Fibroblast of upper back skin (primary cell): ENCODE measurements at regions not wholly inside any gene's neighbourhood (a gene's known extent, or its start where the extent isn't known, plus 50 kb on each side); places are given as distances from the start of the nearest gene placed in this dataset.
"Not testable (repeated sequence)": the region's sequence is repeated elsewhere in the genome, so short reads cannot be mapped to it uniquely, and the experiment has no call there.

Experiments
- DNase-seq: peaks from one replicate; pipeline ENCODE4 v3.0.0-alpha.2; 2013

- no peak for DNase-seq
Measured at GRCh38 chr6:167470836-167471547, 146.1 kb downstream of the TTLL2 start.

- no peak for DNase-seq
Measured at GRCh38 chr6:167471548-167471930, 146.7 kb downstream of the TTLL2 start.

DNA sequence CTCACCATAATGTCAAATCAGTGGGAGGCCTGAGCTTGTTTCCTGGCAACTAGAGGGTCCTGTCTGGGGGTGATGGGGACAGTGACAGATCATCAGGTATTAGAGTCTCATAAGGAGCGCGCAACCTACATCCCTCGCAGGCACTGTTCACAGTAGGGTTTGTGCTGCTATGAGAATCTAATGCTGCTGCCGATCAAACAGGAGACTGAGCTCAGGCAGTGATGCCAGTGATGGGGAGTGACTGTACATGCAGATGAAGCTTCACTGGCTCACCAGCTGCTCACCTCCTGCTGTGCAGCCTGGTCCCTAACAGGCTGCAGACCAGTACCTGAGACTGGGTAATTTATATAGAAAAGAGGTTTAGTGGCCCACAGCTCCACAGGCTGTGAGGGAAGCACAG is 147.3 kb downstream of the TTLL2 start:
- no peak for DNase-seq

DNA sequence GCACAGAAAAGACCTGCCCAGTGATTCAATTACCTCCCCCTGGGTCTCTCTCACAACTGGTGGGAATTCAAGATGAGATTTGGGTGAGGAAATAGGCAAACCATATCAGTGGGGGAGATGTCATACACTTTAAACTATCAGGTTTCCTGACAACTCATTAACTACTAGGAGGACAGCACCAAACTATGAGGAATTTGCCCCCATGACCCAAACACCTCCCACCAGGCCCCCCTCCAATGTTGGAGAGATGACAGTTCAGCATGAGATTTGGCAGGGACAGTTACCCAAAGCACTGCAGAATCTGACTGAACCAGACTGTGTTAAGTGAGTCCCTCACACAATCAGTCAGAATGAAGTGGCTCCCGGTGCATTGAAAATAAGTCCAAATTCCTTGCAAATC is 148.0 kb downstream of the TTLL2 start:
- no peak for DNase-seq

GRCh38 chr6:167474171-167474570 is 149.3 kb downstream of the TTLL2 start:
- no peak for DNase-seq

DNA sequence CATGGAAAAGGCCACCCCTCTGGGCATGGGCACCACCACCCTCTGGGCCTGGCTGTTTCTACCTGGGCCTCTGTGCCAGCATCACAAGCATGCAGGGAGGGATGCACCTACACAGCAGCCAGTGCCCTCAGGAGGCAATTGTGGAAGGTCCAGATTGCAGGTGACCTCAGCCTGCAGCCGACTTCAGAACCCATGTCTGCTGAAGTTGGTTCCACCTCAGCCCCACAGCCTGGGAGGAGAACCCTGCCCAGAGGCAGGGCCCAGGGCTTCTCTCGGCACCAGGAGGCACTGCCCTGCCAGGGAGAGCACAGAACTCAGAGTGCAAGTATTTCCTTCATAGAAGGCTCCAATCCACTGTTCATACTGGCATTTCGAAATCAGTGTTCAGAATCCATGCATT is 149.8 kb downstream of the TTLL2 start:
- DNase-seq = no peak

DNA sequence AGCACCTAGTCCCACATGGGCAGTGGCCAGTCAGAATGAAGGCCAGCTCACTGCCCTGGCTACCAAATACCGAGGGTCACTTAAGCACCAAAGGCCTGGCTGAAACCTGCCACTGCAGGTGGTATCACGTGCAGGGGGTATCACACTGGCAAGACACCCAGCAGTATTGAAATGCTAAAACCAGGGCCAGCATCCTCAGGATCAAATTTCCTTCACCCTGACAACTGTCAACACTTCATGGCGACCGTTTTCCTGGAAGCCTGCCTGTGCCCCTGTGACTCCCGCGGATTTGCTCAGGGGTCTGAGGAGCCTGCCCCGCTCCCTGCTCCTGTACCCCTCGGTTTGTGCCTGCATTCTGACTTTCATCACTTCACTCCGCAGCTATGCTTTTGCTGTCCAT is 151.1 kb downstream of the TTLL2 start:
- no peak for DNase-seq

DNA sequence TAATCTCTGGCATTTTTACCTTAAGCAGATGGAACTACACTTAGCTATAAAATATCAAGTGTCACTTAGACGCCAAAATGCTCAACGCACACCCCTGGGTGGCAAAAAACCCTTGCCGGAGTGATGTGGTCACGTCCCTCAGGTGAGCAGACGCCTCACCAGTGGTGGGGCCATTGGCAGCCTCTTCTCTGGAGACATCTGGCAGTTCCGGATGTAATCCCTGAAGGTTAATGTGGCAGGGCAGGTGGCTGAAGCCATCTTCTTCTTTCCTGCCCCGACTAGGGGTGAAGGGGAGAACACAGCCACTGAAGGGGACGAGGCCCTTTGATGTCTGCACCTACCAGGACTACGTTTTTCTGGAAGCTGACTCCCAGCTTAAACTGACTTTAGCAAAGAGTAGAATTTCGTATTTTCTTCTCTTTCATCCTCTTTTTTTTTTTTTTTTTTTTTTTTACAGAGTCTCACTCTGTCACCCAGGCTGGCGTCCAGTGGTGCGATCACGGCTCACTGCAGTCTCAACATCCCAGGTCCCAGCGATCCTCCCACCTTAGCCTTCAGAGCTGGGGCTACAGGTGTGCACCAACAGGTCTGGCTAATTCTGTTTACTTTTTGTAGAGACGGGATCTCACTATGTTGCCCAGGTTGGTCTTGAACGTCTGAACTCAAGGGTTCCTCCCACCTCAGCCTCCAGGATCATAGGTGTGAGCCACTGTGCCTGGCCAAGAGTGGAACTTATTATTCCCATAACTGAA is 152.1 kb downstream of the TTLL2 start:
- DNase-seq = no peak

DNA sequence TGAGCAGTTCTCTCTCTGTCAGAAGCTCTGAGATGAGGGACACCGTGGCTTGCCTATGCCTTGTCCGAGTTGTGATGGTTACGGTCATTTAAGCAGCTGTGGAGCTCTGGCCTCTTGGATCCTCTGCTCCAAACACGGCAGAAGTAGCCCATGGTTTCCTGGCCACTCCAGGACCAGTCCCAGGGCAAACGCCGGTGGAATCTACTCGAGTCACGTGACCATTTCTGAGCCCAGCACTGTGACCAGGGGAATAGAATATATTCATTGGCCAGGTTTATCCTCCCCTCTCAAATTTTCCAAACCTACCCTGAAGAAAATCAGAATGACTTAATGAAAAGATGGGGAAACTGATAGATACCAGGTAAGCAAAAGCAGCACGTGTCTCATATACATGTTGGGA is 152.8 kb downstream of the TTLL2 start:
- no peak for DNase-seq

GRCh38 chr6:167479301-167479700 is 154.4 kb downstream of the TTLL2 start:
- DNase-seq = no peak

- no peak for DNase-seq
Measured at GRCh38 chr6:167479901-167480648, 155.2 kb downstream of the TTLL2 start.

DNA sequence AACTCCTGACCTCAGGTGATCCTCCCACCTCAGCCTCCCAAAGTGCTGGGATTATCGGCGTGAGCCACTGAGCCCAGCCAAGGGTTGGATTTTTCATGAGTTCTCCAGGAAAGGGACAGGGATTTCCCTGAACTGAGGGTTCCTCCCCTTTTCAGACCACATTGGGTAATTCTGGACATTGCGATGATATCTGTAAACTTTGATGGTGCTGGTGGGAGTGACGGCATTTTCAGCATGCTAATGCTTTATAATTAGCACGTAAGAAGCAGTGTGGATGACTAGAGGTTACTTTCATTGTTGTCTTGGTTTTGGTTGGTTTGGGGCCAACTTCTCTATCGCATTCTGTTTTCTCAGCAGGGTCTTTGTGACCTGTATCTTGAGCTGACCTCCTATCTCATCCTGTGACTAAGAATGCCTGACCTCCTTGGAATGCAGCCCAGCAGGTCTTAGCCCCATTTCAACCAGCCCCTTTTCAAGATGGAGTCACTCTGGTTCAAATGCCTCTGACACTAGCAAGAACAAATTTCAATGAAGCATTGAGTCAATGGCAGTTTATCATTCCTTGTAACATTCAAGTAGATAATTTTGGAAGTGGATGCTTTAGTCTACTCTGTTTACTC is 156.5 kb downstream of the TTLL2 start:
- no peak for DNase-seq

GRCh38 chr6:167482801-167483200 is 157.9 kb downstream of the TTLL2 start:
- DNase-seq = not testable (repeated sequence)

DNA sequence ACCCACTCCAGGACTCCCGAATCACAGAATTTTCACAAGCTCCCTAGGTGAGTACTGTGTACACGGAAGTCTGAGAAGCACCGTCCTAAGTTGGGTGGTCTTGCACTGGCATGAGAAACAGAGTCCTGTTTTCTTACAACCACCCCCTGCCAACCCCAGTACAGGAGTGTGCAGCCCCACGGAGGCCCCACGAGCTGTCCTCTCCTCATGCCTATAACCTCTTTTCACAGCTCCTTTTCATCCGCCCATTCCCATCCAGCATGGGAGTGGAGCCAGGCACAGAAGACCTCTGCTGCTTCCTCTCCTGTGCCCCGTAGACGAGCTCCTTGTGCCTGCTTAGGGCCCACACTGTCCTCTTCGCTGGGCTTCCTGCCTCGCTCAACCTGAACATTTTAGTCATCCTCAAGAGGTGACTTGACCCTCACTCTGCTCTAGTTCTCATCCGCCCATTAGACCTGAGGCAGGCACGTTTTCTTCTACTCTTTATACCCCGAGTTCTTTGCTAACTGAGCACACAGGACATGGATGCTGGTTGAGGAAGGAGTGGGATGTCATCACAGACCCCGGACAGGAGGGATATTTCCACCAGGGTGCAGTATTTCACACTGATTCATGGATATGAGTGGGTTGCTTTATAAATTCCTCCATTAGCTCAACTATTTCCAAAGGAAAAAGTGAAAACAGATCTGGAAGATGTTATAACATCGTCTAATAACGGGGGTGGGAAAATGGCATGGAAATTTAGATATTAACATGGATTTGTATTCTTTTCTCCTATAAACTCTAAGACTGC is 160.5 kb downstream of the TTLL2 start:
- peak; percentile 2 for DNase-seq

- DNase-seq = no peak
Measured at GRCh38 chr6:167487749-167488664, 163.1 kb downstream of the TTLL2 start.

DNA sequence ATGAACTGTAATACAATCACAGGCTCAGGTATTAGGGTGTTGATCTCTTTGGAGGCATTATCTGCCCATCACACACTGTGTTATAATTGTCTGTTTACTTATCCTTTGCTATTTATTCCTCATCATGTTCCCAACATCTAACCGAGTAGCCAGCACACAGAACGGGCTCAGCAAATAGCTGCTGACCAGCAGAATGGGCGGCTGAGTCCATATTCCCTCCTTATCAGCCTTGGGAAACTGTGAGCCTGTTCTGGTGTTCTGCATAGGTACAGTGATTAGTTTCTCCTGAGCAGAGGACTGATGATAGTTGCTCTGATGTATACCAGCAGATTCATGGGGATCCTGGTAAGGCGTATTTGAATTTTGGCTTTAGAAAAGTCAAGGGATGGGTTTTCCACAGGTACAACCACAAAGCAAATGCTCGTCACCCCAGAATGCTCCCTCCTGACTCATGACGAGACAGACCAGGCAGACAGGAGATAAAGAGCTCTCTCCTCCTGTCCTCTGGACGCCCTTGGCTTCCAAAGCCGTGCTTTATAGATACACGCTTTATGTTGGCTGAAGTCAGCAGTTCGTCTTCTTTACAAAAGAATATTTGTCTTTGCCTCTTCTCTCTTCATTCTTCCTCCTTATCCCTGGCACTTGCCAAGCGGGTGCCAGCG is 166.7 kb downstream of the TTLL2 start:
- no peak for DNase-seq

GRCh38 chr6:167492100-167492449 is 167.2 kb downstream of the TTLL2 start:
- DNase-seq = no peak

DNA sequence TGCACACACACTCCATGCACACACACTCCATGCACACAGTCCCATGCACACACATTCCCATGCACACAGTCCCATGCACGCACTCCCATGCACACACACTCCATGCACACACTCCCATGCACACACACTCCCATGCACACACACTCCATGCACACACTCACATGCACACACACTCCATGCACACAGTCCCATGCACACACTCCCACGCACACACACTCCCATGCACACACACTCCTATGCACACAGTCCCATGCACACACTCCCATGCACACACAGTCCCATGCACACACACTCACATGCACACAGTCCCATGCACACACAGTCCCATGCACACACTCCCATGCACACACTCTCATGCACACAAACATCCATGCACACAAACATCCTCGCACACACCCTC is 168.4 kb downstream of the TTLL2 start:
- DNase-seq = no peak

DNA sequence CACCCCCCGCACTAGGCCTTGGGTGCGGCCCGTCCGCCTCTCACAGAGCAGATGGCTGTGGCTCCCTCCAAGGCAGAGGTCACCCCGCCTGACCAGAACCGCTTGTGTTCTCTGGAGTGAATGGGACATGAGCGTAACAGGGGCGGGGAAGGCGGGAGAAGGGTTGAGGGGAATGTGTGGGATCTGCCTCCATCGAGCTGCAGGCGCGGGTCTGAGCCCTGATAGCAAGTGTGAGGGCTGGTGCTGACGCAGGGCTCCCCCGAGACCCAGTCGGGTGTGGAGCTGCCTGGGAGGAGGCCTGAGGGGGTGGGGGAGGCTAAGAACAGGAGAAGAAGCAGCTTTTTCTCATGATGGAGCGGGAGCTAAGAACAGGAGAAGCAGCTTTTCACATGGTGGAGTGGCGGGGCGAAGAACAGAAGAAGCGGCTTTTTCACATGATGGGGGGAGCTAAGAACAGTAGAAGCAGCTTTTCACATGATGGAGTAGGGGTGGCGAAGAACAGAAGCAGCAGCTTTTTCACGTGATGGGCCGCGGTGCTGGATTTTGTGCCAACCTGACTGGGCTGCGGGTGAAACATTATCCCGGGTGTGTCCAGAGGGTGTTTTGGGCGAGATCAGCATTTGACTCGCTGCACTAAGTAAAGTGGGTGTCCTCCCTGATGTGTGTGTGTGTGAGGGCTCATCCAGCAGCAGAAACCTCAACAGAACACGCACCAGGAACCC is 169.3 kb downstream of the TTLL2 start:
- DNase-seq = no peak

GRCh38 chr6:167494698-167495435 is 170.0 kb downstream of the TTLL2 start:
- no peak for DNase-seq
